C4-2B (cell line): ENCODE measurements at regions not wholly inside any gene's neighbourhood (a gene's known extent, or its start where the extent isn't known, plus 50 kb on each side); places are given as distances from the start of the nearest gene placed in this dataset.

Experiments used
- CTCF ChIP-seq: fragments of 450-650 bp; conservative IDR thresholded peaks from 2 replicates; pipeline ENCODE4 v1.5.1; 2017; ENCODE audit warnings: mild to moderate bottlenecking
- ZFX ChIP-seq: fragments of 450-650 bp; IDR thresholded peaks from 2 replicates; pipeline ENCODE4 v1.6.1; 2017

- TF ChIP-seq CTCF (no peak), ZFX (no peak)
Measured at GRCh38 chr3:89762405-89762804, 655.0 kb downstream of the EPHA3 start.
